ENCODE measurements at regions not wholly inside any gene's neighbourhood (a gene's known extent, or its start where the extent isn't known, plus 50 kb on each side); places are given as distances from the start of the nearest gene placed in this dataset.

- no peak for DNase-seq
These were observed 145.2 kb upstream of the TMEM108 start for GRCh38 chr3:132892956-132893355.

DNA sequence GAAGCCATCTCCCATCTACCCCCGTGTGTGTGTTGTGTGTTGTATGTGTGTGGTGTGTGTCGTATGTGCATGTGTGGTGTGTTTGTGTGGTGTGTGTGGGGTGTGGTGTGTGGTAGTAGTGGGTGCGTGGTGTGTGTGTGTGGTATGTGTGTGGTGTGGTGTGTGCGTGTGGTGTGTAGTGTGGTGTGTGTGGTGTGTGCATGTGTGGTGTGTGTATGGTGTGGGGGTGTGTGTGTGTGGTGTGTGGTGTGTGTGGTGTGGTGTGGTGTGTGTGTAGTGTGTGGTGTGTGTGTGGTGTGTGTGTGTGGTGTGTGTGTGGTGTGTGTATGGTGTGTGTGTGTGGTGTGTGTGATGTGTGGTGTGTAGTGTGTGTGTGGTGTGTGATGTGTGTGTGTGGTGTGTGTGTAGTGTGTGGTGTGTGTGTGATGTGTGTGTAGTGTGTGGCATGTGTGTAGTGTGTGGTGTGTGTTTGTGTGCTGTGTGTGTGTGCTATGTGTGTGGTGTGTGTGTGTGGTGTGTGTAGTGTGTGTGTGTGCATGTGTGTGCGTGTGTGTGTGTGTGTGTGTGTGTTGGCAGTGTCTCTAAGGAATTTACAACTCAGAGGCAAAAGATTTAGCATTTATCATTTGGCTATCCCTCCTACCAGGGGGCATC, 156.3 kb upstream of the TMEM108 start:
- DNase-seq: no peak

DNA sequence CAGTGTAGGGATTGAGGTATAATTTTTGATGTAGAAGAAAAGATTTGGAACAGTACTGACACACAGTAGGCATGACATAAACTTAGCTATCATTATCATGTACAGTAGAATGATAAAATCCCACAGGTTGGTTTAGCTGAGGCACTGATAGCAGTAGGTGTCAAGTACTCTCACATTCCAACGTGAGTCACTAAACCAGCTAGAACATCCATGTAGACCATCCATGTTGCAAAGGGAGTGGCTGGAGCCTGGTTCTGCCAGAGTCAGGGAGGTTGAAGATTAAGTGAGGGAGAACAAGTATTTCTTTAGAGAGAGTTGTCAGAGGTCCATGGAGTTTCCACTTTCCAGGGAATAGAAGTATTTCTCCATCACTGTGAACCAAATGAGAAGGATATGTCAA, 157.2 kb upstream of the TMEM108 start:
- no peak for DNase-seq

GRCh38 chr3:132879656-132880055, 157.4 kb upstream of the NPHP3 start:
- no peak for DNase-seq

DNA sequence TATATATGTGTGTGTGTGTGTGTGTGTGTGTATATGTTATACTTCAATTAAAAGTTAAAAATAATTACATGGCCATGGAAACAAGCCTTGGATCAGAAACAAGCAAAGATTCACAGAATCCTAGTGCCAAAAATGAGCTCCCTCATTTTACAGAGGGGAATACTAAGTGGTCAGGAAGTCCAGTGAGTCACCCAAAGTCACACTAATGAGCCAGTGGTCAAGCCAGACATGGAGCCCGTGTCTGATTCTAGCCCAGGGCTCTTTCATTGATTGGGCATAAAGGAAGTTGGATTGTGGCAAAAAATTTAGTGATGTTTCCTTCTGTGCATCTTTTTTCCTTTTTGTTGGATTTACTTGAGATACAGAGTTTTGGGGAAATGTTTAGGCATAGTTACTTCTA, 152.5 kb upstream of the NPHP3 start:
- DNase-seq: no peak

GRCh38 chr3:132872711-132873110, 150.5 kb upstream of the NPHP3 start:
- no peak for DNase-seq

DNA sequence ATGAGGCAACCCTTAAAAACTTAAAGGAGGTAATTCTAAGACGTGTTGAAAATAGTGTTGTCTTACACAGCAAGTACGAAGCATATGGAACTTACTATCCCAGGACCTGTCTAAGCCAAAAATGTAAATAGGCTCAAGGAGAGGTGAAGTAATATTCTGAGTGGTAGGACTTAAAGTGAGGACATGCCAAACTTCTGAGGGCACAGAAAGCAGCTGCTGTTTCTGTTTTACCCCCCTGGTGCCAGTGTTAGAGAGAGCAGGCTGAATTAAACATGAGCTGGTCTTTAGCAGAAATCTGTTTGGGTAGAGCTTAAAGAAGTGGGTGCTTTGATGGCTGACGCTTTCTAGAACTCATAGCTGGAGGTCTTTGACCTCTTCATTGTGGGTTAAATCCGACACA, 149.7 kb upstream of the NPHP3 start:
- DNase-seq: no peak

DNA sequence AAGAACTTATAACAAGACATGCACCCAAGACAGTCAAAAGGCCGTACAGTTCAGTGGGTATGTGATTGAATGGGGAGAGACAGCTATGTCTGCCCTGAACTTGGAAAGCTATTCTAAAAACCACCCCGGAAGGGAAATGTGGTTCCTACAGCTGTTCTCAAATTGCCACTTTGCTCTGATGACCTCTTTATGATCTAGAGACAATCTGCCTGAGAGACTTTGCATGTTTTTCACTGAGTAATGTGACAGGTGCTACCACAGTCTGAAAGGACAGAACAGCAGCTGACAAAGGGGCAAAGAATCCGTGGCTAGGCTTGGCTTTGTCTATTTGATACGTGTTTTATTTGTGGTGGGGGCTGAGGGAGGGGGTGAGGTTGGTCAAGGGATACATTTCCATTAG, 148.3 kb upstream of the NPHP3 start:
- DNase-seq: peak; percentile 22

- no peak for DNase-seq
These were observed 145.7 kb upstream of the NPHP3 start for GRCh38 chr3:132867956-132868355.

GRCh38 chr3:132867526-132867925, 145.3 kb upstream of the NPHP3 start:
- no peak for DNase-seq

DNA sequence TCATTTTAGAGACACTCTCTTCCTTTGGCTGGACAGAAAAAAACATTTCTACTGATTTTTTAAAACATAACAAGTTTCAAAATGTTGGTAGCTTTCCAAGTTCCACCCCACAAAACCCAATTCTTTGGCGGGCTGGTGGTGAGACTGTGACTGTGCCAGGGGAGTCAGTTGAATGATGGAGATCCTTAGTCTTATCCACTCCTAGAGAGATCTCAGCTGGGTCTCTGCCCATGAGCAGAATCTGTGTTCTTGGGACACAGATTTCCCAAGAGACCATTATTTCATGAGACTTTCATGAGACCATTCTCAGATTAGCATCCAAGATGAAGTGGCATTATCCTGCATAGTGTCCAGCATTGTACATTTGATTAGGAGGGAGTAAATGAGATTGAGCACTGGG, 135.1 kb upstream of the NPHP3 start:
- DNase-seq: no peak

DNA sequence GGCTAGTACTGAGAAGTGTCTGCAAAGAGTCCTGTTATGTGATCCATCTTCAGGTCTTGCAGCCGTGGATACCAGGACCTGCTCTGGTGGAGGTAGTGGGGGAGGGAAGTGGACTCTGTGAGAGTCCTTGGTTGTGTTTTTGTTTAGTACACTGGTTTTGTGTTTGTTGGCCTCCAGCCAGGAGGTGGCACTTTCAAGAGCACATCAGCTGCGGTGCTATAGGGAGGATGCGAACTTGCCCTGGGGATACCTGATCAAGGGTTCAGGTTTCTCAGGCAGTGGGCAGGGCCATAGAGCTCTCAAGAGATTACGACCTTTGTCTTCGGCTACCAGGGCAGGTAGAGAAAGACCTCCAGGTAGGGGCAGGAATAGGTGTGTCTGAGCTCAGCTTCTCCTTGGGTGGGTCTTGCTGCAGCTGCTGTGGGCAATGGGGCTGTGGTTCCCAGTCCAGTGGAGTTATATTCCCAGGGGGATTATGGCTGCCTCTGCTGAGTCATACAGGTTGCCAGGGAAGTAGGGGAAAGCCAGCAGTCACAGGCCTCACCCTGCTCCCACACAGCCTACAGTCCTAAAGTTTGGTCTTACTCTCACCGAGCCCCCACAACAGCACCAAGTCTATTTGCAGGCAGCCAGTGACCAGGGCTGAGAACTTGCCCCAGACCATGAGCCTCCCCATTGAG, 132.8 kb upstream of the NPHP3 start:
- DNase-seq: peak; percentile 5

DNA sequence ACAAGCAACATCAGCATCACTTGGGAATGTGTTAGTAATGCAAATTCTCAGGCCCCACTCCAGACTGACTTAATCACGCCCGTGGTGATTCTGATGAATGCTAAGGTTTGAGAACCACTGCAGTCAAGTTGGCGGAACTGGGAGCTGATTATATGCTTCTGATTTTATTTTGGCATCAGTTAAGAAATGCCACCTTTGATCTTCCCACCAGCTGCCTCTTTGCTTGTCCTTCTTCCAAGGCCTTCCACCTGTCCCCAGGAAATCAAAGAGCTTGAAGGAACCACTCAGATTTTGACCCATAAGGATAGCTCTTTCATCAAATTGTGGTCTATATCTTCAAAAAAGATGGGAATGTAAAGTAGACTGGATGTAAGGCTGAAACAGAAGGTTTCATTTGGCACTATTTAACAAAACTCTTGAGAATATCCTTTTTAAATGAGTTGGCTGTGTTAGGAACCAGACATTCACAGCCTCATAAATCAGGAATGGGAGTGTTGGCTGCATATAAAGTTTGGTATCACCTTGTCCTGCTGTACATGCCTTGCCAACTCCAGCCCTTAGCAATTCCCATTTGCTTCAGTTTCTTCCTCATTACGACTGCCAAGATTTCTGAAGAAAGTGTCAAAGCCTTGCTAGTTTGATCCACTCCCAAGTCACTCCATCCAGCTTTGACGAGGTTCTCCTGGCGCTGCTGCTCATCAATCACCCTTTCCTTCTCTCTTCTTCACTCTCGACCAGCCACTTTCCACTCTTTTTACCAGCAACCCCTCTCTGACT, 125.8 kb upstream of the NPHP3 start:
- DNase-seq: no peak

DNA sequence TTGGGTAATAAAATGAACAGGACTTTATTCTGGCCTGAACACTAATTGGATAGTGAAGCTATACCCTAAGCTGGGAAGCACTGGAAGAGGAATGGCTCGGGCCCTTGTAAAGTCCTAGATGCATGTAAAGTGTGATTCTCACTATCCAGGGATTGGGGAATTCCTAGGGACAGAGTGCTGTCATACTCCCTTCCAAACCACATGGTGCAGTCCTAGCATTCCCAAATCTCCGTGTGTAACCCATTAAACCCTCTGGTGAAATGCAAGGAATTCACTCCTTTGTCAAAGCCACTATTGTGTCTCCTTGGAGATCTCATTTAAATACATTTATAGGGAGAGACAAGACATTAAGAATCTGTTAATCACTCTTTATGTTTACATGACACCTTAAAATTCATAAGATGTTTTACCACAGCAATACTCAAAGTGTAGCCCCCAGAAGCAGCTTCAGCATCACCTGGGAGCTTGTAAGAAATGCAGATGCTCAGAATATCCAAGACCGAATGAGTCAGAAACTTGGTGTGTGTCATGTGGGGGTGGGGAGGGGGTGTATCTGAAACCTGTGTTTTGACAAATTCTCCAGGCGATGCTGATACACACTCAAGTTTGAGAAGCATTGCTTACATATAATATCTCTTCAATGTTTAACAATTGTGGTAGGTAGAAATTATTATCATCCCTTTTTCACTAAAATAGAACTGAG, 121.8 kb upstream of the NPHP3 start:
- no peak for DNase-seq

DNA sequence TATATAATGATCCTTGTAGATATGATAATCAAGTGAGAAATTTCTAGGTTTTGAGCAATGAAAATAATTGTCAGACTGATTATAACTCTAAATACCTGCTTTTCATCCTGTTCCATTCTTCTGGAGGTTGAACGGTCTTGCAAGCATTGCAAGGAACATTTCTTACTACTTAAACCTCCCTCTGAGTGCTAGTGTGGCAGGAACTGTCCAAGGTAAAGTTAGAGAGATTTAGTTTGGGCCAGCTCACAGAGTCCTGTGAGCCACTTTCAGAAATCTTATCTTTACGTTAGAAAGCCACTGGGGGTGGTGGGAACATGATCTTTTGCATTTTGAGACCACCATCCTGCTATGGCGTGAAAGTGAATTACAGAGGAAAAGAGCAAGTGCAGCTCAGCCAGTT, 121.1 kb upstream of the NPHP3 start:
- no peak for DNase-seq

DNA sequence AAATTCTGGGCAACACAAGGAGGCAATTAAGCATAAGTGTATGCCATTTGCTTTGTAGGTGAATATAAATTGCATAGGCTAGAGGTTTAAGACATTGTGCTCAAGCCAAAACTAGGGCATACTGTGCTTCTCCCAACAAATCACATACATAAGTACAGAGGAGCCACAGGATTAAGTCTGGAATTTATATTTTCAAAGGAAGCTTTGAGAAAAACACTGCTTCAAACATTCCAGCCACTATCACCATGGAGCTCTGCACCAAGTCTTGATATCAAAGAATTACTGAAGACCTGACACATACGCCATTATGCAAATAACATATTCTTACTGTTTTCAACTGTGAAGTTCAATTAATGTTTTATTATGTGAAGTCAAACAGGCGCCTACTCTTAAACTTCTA, 119.4 kb upstream of the NPHP3 start:
- no peak for DNase-seq

DNA sequence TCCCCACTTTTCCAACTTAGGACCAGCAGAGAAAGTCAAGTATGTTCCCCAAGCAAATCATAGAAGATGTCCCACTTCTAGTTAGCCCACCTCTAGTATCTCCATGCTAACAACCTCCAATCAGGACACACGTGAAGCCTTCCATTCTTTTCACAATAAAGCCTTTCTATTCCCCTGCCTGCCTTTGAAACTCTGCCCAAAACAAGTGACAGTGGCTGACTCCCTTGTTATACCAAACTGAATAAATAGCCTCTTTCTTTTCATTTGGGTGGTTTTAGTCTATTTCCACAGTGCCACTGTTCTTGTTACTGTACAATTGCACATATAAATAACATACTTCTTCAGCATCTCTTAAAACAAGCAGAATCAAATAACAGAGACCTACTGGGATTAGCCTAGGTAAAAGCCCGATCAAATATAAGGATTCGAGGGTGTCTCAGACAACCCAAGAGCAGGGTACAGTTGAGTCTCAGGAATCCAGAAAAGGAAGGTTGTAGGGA, 118.0 kb upstream of the NPHP3 start:
- DNase-seq: no peak

DNA sequence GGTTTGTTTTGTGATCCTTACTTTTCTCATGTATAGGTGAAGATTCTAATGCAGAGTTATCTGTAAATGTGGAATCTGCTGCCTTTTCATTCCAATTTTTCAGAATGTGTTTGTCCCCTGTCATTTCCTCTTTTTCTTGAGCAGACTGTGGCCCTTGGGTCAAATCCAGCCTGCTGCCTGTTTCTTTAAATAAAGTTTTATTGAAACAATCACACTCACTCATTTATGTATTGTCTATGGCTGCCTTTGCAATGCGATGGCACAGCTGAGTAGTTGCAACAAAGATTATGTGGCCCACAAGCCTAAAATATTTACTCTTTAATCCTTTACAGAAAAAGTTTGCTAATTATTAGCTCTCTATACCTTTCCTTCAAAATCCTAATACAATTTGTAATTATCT, 116.3 kb upstream of the NPHP3 start:
- no peak for DNase-seq

DNA sequence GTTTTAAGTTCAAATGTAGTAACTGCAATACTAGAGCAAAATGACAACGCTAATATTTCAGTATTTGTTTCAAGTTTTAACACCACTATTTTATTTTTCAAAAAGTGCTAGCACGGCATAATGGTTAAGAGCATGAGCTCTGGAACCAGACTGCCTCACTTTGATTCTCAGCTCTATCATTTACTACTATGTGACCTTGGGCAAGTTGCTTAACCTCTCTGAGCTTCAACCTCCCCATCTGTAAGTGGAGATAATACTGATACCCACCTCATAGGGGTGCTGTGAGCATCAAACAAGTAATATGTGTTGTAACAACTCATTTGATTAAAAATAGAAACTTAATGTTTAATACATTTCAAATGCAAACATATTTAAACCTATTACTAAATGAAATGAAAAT, 115.4 kb upstream of the NPHP3 start:
- DNase-seq: no peak

DNA sequence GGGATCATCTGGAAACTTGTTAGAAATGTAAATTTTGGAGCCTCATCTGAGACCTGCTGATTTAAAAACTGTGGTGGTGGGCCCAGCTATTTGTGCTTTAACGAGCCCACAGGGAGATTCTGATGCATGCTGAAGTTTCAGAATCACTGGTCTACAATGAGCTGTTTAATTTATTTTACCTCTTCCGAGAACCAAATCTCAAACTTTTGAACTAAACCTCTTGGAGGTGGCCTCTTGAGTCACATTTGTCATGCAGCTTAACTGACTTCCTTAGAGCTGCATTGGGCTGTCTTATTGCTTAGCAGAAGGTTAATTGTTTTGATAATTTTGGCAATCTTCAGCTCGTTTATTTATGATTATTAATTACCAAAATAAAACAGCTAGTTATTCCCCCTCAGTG, 112.1 kb upstream of the NPHP3 start:
- no peak for DNase-seq

- DNase-seq: no peak
These were observed 106.9 kb upstream of the NPHP3 start for GRCh38 chr3:132829101-132829500.

DNA sequence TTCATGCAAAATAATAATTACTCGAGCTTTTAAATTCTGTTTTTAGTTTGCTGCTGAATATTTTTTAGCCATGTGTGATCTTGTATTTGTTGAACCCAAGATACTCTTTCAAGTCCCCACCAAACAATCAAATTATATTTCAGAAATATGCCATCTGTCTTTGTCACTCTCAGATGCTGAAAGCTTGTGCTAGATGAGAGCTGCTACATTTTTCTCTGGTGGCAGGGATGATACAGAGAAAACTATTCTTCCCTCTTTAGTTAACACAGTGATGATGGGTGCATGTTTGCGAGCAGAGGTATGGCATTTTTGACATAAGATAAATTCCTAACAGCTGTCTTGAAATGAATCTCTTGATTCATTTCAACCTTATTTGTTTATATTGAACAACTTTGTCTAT, 100.6 kb upstream of the NPHP3 start:
- DNase-seq: no peak

- no peak for DNase-seq
These were observed 100.1 kb upstream of the NPHP3 start for GRCh38 chr3:132822266-132822665.

- no peak for DNase-seq
These were observed 99.1 kb upstream of the NPHP3 start for GRCh38 chr3:132821314-132821713.
